ENCODE measurements at regions not wholly inside any gene's neighbourhood (a gene's known extent, or its start where the extent isn't known, plus 50 kb on each side); places are given as distances from the start of the nearest gene placed in this dataset.

DNA sequence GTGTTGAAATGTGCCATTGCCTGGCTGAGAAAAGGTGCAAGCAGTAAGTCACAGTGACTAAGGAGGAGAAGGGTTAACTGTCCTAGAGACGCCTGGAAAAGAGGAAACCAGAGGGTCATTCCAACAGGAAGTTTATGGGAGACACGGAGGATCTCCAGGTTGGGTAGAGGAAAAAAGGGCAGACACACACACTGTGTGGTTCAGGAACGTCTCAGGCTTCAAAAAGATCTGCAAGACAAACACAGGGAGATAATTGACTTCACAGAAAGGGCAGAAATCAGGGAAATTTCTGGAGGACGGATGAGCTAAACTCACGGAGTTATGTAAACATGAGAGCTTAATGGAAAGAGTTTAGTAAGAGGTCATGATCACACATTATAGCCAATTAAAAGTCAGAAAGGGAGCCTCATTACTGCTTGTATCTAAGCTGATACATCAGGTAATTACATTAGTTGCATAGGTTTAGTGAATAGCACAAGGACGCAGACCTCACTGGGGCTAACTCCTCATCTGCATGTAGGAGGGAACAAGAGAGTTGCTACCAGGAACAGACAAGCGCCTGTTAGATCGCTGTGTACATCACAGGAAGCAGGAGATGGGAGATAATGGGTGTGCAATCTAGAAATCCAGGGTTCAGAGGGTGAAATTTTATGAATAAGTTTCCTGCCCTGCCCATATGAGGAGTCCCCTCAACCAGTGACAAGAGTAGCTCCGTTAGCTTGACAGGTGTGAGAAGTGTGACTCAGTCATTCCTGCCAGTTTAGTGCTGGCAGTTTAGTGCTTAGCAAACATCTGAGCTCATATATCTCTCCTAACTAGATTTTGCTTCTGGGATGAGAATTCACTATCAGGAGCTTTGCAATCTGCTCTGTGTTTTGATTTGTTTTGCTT is 96.6 kb upstream of the TNR start:
- DNase-seq (ENCODE audit: missing footprints), result no peak
- no peak for ATAC-seq
- intact Hi-C loops (cut with DNase I), result no loop called here

DNA sequence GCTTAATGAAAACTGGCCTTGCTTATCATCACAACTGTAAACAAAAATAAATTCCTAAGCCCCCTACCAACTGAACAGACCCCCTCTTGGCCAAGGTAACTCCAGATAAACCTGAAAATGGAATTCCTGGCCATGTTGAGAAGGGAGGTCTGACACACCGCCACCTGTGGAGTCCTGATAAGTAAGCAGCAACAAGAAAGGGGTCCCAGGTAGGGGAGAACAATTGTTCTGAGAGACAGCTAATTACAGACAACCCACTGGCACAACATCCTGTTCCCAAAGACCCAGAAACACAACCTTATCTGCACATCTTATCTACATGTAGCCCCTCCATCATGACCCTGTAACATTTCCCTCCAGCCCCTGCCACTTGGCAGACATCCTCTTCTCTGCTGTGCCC is 91.2 kb upstream of the TNR start:
- ATAC-seq, result no peak
- intact Hi-C loops (cut with DNase I), result no loop called here
- DNase-seq (ENCODE audit: missing footprints), result no peak

DNA sequence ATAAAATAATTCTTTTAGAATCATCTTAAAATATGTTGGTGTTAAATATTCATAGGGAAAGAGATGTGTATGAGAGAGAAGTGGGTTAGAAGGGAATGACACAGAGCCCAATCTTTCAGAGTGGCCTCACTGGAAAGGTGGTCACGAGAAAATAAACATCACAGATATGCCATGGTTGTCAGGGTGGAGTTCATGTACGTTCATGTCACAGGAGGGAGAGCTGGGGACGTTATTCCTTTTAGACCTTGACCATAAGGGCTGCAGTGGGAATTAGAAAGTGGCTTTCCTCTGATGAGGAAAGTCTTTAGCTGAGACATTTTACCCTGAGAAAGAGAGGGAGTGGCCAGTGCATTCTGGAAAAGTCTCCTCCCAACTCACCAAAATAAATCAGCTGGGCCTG is 90.6 kb upstream of the TNR start:
- intact Hi-C loops (cut with DNase I), result no loop called here
- DNase-seq (ENCODE audit: missing footprints) (no peak), ATAC-seq (no peak)

DNA sequence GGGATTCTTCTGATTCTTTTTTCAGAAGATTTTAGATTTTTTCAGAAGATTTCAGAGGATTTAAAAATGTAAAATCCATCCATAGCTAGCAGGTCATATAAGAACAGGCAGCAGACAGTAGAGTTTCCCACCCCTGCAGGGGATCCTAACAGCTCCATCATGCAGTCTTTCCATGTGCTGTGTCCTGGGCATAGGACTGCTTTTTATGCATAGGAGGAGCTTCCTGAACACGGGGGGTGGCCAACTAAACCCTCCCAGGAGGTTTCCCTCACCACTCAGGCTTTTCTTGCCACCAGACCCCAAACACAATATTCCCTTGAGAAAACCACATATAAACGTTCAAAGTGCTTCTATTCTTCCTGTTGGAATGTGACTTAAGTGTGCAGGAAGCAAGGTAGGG is 90.1 kb upstream of the TNR start:
- ATAC-seq (no peak), DNase-seq (ENCODE audit: missing footprints) (no peak)
- intact Hi-C loops (cut with DNase I), result no loop called here

DNA sequence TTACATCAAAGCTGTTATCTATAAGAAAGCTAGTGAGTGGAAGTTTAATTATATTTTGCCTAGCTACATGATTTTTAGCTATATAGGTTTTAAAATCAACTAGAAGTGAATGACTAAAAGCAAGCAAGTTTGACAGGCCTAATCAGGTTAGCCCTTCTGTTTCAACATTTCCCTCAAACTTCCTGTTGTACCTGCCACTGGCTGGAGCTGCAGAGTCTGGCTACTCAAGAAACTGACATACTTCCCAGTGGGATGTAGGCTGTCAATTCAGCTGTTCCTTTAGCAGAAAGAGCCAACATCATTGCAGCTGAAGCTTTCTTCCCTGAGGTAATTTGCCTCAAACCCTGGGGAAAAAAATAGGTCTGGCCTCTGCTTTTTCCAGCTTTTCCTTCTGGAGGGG is 87.1 kb upstream of the TNR start:
- ATAC-seq, result no peak
- no peak for DNase-seq (ENCODE audit: missing footprints)
- intact Hi-C loops (cut with DNase I), result no loop called here

DNA sequence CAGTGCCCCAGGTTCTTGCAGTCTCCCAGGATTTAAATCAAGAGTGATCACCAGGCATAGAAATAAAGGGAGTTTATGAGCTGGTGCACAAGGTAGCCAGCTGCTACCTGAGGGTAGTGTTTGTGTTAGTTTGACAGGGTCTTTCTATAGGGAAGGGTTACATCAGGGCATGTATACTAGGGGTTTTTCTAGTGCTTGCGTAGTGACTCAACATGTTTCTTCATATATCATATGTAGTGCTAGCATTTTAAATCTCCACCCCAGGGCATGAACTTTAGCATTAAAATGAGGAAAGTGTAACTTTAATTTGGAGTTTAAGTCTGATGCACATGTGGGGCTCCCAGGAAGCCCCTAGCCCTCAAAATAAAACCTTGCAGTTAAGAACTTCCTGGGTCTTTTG is 86.5 kb upstream of the TNR start:
- intact Hi-C loops (cut with DNase I), result no loop called here
- DNase-seq (ENCODE audit: missing footprints) (no peak), ATAC-seq (no peak)

DNA sequence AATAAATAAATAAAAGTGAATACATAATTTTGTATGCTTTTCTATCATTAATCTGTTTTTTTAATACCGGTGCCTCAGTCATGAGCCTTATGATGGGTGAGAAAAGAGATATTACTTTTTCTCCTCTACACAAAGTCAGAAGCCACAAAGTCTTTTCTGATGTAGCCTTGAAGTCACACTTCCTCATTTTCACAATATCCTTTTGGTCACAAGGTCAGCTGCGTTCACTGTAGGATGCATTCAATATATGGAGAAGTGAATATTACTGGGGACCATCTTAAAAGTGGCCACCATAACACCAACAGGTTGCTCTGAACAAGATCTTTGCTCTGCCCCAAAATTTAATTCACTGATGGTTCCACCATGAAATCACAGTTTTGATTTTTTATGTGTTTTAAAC is 83.3 kb upstream of the TNR start:
- intact Hi-C loops (cut with DNase I), result no loop called here
- ATAC-seq (no peak), DNase-seq (ENCODE audit: missing footprints) (no peak)

DNA sequence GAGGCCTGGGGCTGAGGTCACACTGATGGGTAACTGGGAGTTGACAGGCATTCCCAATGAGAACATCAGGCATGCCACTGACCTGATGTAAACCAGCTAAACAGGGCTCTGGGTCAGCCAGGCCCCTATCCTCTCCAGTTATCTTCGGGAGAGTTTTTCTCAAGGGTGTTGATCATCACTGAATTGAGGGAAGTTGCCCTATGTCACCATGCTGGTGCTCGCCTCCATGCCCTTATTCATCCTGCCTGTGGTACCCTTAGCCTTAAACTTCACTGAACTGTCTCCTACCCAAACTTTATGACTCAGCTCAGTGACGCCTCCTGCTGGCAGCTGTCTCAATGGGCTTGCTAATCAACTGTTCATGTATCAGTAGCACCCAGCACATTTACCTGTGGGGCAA is 80.7 kb upstream of the TNR start:
- intact Hi-C loops (cut with DNase I), result no loop called here
- DNase-seq (ENCODE audit: missing footprints) (no peak), ATAC-seq (peak; percentile 39)

DNA sequence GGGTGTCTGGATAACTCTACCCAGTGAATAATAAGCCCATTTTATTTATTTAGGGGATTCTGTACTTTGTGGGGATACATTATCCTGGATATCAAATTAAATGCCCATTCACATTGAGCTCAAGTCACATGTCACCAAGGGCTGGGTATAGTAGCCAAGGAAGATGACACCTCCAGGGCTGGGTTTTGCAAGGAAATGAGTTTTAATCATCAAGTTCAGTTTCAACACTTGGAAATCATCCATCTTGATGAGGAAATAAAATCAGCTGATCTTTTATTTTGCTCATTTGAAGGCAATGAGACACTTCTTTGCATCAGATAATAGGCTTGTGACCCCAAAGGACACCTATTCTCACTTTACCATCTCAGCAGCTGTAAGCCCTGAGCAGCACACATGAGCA is 80.0 kb upstream of the TNR start:
- intact Hi-C loops (cut with DNase I), result no loop called here
- no peak for ATAC-seq
- no peak for DNase-seq (ENCODE audit: missing footprints)

DNA sequence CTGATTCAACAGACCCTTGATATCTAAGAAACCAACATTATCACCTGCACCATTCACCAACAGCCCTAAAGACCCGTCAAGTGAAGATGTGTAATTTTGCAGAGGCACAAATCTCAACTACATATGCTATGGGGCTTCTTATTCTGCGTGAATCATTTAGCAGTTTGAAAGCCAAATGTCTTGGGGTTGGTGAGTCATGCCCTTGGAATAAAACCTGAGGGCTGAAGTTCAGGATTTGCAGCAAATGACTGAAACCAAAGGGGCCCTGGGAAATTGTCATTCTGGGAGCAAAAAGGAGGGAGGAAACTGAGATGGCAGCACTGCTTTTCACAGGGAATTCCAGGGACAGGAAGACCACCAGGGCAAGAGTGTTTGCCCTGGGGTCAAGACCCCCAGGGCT is 79.2 kb upstream of the TNR start:
- intact Hi-C loops (cut with DNase I), result no loop called here
- no peak for ATAC-seq
- DNase-seq (ENCODE audit: missing footprints), result no peak

DNA sequence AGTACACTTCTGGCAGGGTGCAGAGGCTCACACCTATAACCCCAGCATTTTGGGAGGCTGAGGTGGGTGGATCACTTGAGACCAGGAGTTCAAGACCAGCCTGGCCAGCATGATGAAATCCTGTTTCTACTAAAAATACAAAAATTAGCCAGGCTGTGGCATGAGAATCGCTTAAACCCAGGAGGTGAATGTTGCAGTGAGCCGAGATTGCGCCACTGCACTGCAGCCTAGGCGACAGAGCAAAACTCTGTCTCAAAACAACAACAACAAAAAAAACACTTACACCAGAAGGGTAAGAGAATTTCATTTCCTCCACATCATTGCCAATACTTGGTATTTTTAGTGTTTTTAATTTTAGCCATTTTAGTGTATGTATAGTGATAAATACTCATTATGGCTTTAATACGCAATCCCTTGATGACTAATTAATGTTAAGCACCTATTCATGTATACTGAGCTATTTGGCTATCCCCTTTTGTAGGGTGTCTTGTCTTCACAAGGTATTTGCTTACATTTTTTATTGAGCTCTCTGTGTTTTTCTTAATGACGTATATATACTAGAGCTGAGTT is 77.1 kb upstream of the TNR start:
- intact Hi-C loops (cut with DNase I), result no loop called here
- DNase-seq (ENCODE audit: missing footprints), result no peak
- no peak for ATAC-seq

DNA sequence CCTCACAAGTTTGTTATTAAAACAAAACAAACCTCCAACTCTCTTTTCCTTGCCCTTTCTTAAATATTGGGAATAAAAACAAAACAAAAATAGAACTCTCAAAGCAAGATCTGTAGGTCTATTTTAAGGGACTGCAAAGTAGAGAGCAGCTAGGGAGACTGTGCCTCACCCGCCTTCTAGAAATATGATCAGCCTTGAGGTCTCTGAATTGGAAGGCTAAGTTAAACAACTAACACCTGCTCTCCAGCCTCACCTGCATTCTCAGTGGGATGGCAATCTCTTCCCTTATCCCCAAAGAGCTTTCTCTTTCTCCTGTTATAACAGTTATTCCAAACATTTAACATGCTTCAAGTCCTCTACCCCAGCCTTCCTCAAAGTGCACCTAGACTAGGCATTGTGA is 75.5 kb upstream of the TNR start:
- intact Hi-C loops (cut with DNase I), result no loop called here
- DNase-seq (ENCODE audit: missing footprints) (no peak), ATAC-seq (no peak)

DNA sequence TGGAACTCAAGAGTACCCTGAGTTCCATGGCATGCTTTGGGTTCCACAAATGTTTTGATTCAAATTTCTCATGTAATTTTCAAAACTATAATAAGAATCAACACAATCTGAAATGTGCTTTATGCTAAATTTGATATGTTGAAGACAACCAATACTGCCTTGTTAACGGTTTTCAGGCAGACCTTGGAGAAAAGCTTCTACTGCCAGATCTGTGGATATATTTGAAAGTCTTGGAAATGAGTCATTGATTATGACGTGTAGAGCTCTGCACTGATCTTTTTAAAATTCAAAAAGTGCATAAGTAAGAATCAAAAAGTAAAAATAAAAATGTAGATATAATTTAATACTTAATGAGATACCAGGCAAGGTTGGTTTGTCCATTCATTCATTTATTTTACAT is 74.0 kb upstream of the TNR start:
- intact Hi-C loops (cut with DNase I), result no loop called here
- no peak for DNase-seq (ENCODE audit: missing footprints)
- ATAC-seq, result no peak

DNA sequence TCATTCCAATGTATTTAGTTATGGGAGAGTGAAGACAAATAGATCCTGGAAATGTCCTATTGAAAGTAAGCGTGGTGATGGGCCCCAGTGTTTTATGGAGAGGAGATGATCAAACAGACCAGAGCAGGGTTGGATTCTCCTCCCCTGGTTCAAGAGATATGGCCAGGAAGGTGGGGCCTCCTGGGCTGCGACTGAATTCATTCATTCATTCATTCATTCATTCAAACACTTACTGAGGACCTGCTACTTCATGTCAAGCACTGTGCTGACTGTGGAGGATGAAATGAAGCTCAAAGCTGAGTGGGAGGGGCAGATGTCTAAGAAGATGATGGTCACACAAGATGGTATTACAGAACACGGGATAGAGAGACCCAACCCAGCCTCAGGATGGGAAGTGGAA is 71.5 kb upstream of the TNR start:
- DNase-seq (ENCODE audit: missing footprints) (no peak), ATAC-seq (no peak)
- intact Hi-C loops (cut with DNase I), result no loop called here

DNA sequence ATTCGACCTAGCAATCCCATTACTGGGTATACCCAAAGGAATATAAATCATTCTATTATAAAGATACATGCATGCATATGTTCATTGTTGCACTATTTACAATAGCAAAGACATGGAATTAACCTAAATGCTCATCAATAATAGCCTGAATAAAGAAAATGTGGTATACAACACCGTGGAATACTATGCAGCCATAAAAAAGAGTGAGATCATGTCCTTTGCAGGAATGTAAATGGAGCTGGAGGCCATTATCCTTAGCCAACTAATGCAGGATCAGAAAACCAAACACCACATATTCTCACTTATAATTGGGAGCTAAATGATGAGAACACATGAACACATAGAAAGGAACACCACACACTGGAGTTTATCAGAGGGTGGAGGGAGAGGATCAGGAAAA is 69.5 kb upstream of the TNR start:
- ATAC-seq (no peak), DNase-seq (ENCODE audit: missing footprints) (no peak)
- intact Hi-C loops (cut with DNase I), result no loop called here

DNA sequence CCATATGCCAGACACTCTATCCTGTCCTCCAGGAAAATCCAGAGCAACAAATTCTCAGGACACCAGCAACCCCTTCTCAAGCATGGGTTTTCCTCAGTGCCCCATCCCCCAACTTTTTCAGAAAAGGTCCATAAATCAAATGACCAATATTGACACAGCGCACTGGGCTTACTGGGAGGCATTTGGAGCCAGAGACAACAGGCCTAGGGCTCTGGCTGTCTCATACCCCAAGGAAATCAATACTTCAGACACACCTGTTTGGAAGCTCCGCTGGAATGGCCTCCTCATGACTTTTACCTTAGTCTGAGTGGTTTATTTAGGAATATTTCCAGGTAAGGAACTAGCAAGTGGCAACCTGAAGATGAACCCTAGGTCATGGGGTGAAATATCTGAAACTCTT is 66.9 kb upstream of the TNR start:
- no peak for DNase-seq (ENCODE audit: missing footprints)
- ATAC-seq, result no peak
- intact Hi-C loops (cut with DNase I), result no loop called here

DNA sequence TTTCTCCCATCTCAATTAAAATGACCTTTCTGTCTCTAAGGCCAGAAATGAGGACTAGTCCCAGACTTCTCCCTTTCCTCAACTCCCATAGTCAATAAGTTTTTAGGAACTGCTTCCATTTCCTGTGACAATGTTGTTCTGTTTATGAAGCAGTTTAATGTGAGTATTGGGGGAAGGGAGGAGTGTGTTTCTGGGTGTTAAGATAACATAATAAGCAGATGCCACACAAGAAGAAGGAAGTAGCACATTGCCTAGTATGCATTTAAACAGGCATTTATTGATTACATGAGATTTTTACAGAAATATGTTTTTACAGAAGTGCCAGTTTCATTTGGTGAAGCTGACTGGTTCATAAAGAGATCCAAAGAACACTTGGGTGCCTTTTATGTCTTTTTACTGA is 65.6 kb upstream of the TNR start:
- intact Hi-C loops (cut with DNase I), result no loop called here
- DNase-seq (ENCODE audit: missing footprints) (no peak), ATAC-seq (no peak)

DNA sequence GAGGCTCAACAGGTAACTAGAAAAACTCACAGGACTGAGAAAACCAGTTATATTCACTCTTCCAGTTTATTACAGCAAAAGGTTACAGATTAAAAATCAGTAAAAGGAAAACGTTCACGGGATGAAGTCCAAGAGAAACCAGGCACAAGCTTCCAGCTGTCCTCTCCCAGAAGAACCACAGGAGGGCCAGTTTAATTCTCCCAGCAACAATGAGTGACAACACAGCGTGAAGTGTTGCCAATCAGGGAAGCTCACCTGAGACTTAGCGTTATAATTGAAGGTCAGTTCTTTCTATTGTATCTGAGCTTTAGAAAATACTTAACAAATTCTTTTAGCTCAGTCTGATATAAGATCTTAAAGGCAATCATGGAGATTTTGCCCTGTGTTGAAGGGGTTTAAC is 65.2 kb upstream of the TNR start:
- ATAC-seq (no peak), DNase-seq (ENCODE audit: missing footprints) (no peak)
- intact Hi-C loops (cut with DNase I), result no loop called here

DNA sequence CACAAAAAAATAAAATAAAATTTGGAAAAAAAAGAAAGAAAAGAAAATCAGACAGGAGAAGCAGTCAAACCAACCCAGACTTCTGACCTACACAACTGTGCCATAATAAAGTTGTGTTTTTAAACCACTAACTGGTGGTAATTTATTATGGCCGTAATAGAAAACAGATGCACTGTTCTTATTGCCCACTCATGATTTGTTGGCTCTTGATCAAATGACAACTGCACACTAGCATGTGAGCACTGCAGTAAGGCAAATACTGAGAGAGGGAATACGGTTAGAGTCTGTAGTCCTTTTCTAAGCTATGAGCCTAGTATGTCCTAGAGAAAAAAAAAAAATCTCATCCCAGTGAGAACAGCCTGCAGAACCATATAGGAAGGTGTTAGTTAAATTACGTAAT is 61.2 kb upstream of the TNR start:
- DNase-seq (ENCODE audit: missing footprints) (no peak), ATAC-seq (no peak)
- intact Hi-C loops (cut with DNase I), result no loop called here

DNA sequence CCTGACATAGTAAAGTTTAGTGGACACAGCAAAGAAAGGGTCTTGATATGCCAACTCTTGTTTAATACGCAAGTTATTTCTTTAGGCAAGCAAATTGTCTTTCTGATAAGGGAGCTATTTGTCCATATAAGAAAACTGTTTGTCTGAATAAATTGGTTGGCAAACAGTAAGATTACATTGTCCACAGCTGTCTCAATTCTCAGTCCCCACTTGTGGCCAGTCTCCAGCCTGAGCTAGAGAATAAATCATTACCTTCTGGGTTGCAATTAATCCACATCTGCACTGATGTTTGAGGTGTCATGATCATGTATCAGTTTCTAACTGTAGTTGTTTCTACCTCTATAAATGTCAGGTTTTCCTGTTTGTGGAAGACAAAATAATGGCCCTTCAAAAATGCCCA is 60.0 kb upstream of the TNR start:
- intact Hi-C loops (cut with DNase I), result no loop called here
- ATAC-seq (no peak), DNase-seq (ENCODE audit: missing footprints) (no peak)
